ENCODE measurements at regions not wholly inside any gene's neighbourhood (a gene's known extent, or its start where the extent isn't known, plus 50 kb on each side); places are given as distances from the start of the nearest gene placed in this dataset.

- no peak for TF ChIP-seq CTCF (IDR thresholded peaks at IDR 0.05)
- TF ChIP-seq POLR2A (IDR thresholded peaks at IDR 0.05): no peak
Observed at GRCh38 chr3:71891483-71891882, 106.5 kb upstream of the PROK2 start.

Measured in transverse colon (tissue), 3 donors.